Activated CD4-positive, alpha-beta T cell treated with anti-CD3 and anti-CD28 coated beads, Interleukin-2, amount 50 U/mL, for 24 hours (primary cell): ENCODE measurements at regions not wholly inside any gene's neighbourhood (a gene's known extent, or its start where the extent isn't known, plus 50 kb on each side); places are given as distances from the start of the nearest gene placed in this dataset.

ENCODE experiments used
- DNase-seq, 2 donors: peaks; one replicate each; pipeline ENCODE4 v3.0.0-alpha.2; 2020; ENCODE audit warnings: low read depth in 1 of 2, low spot score in 1 of 2

GRCh38 chr1:193774536-193775323 lies 588.3 kb upstream of the B3GALT2 start:
- DNase-seq = no peak

DNA sequence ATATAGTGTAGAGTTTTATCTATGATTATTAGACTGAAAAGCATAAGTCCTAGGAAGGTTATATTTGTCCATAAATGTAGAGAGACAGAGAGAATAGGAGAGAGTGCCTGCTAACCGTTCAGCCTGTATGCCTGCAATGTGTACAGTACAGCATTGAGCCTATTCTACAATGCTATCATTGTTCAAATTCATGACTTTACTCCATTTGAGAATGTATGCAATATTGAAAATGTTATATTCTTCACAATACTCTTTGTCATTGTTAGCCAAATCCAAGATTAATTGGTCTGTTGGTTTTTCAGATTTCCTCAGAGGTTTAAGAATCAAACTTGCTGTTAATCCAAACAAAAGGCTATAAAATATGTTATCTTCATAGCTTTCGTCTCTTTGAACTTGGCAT lies 585.2 kb upstream of the B3GALT2 start:
- DNase-seq = no peak

GRCh38 chr1:193769651-193770050 lies 583.2 kb upstream of the B3GALT2 start:
- DNase-seq = no peak

DNA sequence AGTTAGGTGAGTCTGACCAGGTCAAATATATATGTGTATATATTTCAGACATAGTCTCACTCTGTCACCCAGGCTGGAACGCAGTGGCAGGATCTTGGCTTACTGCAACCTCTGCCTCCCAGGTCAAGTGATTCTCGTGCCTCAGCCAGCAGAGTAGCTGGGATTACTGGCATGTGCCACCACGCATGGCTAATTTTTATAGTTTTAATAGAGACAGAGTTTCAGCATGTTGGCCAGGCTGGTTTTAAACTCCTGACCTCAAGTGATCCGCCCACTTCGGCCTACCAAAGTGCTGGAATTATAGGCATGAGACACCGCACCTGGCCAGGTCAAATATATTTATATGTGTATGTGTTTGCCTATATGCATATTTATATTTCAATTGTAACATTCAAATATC lies 581.5 kb upstream of the B3GALT2 start:
- no peak for DNase-seq

- no peak for DNase-seq
Observed at GRCh38 chr1:193766329-193766728, 579.9 kb upstream of the B3GALT2 start.

DNA sequence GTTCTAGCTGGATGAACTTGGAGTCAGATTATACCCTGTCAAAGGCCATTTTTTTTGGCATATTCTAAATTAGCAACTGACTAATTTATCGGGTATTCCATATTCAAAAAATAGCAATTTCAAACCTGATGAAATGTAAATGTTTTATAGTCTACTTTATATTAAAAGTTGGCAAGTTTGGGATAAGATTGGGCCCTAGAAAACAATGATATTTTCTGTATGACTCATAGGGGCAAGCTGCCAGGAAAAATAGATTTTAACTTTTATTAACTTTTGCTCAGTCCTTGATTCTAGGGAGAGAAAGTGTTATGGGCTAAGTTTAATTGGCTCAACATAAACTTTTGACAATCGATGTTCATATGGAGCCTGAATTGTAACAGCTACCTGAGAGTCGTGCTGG lies 576.9 kb upstream of the B3GALT2 start:
- DNase-seq = no peak

DNA sequence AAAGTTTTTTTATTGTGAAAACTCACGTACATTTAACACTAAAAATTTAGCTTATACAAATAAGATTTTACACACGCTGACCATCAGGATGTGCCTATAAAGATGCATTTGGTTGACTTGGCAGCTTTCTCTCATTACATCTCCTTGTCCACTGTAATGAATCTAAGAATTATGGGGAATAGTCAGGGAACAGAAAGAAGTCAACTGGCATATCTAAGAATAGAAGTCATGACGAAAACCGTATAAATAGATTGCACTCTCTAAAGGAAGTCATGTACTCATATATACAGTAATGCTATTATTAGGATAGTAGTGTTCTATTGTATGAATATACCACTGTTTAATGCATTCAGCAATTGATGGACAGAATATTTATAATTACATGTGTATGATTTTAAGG lies 575.8 kb upstream of the B3GALT2 start:
- no peak for DNase-seq

- DNase-seq = no peak
Observed at GRCh38 chr1:193755441-193755840, 569.0 kb upstream of the B3GALT2 start.

GRCh38 chr1:193754732-193755427 lies 568.5 kb upstream of the B3GALT2 start:
- no peak for DNase-seq

DNA sequence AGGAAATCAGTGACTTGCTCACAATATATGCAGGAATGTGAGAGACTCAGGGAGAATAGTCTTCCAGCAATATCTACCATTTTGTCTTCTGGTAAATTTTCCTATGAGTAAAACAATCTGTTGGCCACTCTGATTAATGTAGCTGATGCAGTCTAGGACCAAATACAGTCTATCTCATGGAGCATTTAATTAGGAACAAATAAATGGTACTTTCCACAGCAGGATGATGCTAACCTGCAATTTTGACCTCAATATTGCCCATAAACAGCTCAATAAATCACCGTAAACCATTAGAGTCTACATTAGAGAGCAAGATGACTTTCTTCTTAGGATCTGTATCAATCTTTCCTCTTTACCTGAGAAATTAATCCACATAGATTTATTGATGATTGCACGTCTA lies 567.7 kb upstream of the B3GALT2 start:
- DNase-seq = no peak

GRCh38 chr1:193753038-193753756 lies 566.8 kb upstream of the B3GALT2 start:
- DNase-seq = no peak

- DNase-seq = no peak
Observed at GRCh38 chr1:193749868-193750267, 563.5 kb upstream of the B3GALT2 start.

DNA sequence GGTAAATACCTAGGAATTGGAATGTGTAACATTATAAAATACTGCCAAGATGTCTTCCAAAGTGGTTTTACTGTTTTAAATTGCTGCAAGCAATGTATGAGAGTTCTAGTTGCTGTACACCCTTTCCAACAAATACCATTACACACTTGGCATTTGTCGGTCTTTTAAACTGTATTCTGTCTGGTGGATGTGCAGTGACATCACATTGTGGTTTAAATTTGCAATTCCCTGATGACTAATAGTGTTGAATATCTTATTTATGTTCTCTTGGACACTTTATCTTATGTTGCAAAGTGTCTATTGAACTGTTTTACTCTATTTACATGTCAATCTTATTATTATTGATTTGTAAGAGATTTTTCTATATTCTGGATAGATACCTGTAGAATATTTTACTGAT lies 561.2 kb upstream of the B3GALT2 start:
- DNase-seq = no peak

- DNase-seq = no peak
Observed at GRCh38 chr1:193741228-193741627, 554.8 kb upstream of the B3GALT2 start.

GRCh38 chr1:193740762-193741161 lies 554.3 kb upstream of the B3GALT2 start:
- no peak for DNase-seq

DNA sequence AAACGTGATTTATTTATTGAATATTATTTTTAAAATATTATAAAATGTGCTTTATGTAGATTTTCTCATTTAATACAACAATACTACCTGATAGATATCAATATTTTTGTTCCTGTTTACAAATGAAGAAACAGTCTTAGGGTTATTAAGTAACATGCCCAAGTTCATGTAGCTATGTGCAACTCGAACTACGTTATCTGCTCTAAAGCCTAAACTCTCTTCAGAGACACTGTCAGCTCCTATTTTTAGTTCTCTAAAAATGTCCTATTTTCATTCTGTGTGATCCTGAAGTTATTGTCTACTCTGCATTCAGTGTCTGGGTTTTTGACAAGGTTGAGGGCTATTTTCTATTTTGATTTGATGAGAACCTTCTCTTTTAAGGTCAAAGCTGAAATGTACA lies 550.1 kb upstream of the B3GALT2 start:
- no peak for DNase-seq

DNA sequence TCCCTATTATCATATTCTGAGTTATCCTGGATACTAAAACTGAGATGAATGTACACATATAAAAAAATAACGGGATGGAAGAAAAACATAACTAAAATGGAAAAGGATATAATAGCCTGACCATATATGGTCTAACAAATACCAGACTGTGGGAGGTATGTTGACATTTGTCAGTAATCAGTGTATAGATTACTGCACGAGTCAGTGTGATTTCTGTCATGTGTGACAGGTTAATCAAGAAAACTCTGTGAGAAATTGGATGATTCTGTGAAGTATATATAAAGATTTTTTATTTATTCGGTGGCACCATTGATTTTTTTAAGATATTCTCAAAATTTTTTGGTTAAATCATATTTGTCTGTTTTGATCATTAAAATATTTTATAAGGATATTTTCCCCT lies 547.3 kb upstream of the B3GALT2 start:
- no peak for DNase-seq

GRCh38 chr1:193730017-193730416 lies 543.6 kb upstream of the B3GALT2 start:
- DNase-seq = no peak

DNA sequence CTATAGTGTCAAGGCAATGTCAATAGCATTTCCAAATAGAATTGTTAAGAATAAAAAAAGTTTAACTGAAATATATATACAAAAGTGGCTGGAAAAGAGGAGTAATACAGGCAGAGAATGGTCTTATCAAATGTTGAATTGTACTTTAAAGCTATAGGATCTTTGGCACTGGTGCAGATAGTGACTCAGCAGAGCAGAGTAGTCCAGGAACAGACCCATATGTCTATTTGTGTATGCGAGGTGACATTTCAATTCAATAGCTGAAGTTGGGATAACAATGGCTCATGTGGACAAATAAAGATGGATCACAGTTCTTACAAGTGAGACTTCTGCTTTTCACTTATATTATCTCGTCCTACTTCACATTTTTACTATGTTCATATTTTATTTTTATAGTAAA lies 543.0 kb upstream of the B3GALT2 start:
- DNase-seq = no peak

GRCh38 chr1:193727850-193728249 lies 541.4 kb upstream of the B3GALT2 start:
- no peak for DNase-seq

- no peak for DNase-seq
Observed at GRCh38 chr1:193726722-193727121, 540.3 kb upstream of the B3GALT2 start.

DNA sequence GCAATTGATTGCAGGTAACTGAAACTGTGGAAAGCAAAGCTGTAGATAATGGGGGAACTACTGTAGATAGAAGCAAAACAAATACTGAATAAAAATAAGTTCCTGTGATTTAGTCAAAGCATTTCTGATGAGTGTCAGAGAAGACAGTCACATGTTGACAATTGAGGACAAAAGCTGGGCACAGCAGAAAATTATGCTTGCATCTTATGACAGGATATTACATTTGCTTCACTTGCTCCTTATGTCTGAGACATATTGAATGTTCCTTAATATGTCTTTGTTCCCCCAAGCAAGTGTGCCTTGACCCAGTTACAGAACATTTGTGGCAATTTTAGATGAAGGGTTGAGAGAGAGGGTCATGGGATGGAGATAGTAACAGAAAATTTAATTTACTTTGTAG lies 526.0 kb upstream of the B3GALT2 start:
- no peak for DNase-seq
